PC-9 (cell line): ENCODE measurements at regions not wholly inside any gene's neighbourhood (a gene's known extent, or its start where the extent isn't known, plus 50 kb on each side); places are given as distances from the start of the nearest gene placed in this dataset.

ENCODE experiments used
- BruUV-seq: library from RNA; stranded (reverse); fragments of 400-500 nt; replicated peaks from 2 replicates; lab custom pipeline; 2021; lab: Mats Ljungman, UMichigan
- CTCF ChIA-PET: fragments of 300-600 bp; sonication (Branson Sonifier 250); formaldehyde crosslinking; loops from one replicate; lab custom pipeline; 2022; ENCODE audit warnings: antibody characterized with exemption; lab: Charles Lee
- POLR2A ChIA-PET: fragments of 300-600 bp; sonication (Branson Sonifier 250); formaldehyde crosslinking; loops from one replicate; lab custom pipeline; 2022; ENCODE audit warnings: antibody characterized with exemption; ENCODE audit not compliant: unreplicated experiment; lab: Charles Lee
- DNase-seq, 2 experiments: peaks; one replicate each; pipeline versions ENCODE4 v3.0.0 to v3.0.0-alpha.2; 2015 to 2022; ENCODE audit warnings: mixed read lengths in 1 of 2
- H2AFZ ChIP-seq: fragments of 200-600 bp; sonication (generic); 2 replicates; pipeline ENCODE4 v1.8.1; 2017; ENCODE audit warnings: antibody characterized with exemption
- H3F3A ChIP-seq: fragments of 200-600 bp; sonication (generic); 2 replicates; pipeline ENCODE4 v1.8.1; 2017; ENCODE audit warnings: antibody characterized with exemption, mild to moderate bottlenecking, low read depth; ENCODE audit not compliant: insufficient read depth
- H3K27ac ChIP-seq: fragments of 200-600 bp; sonication (generic); 2 replicates; pipeline ENCODE4 v1.6.1; 2016; ENCODE audit warnings: mixed run types
- H3K27me3 ChIP-seq: fragments of 200-600 bp; sonication (generic); 2 replicates; pipeline ENCODE4 v1.6.1; 2016; ENCODE audit warnings: low read depth, mixed run types; ENCODE audit not compliant: insufficient read depth
- H3K36me3 ChIP-seq: fragments of 200-600 bp; sonication (generic); 2 replicates; pipeline ENCODE4 v1.6.1; 2016; ENCODE audit warnings: low read depth, mixed run types
- H3K4me1 ChIP-seq: fragments of 200-600 bp; sonication (generic); replicated peaks from 2 replicates; pipeline ENCODE4 v1.6.1; 2016; ENCODE audit warnings: mixed run types; ENCODE audit not compliant: insufficient read depth
- H3K4me2 ChIP-seq: fragments of 200-600 bp; sonication (generic); 2 replicates; pipeline ENCODE4 v1.6.1; 2017; ENCODE audit warnings: mixed run types
- H3K4me3 ChIP-seq: fragments of 200-600 bp; sonication (generic); 2 replicates; pipeline ENCODE4 v1.6.1; 2016; ENCODE audit warnings: mixed run types
- H3K79me2 ChIP-seq: fragments of 200-600 bp; sonication (generic); 2 replicates; pipeline ENCODE4 v1.6.1; 2017; ENCODE audit warnings: low read depth, mixed run types
- H3K9me2 ChIP-seq: fragments of 200-600 bp; sonication (generic); 2 replicates; pipeline ENCODE4 v1.8.1; 2017; ENCODE audit warnings: mild to moderate bottlenecking; ENCODE audit not compliant: insufficient read depth
- H3K9me3 ChIP-seq: fragments of 200-600 bp; sonication (generic); 2 replicates; pipeline ENCODE4 v1.8.1; 2016; ENCODE audit warnings: low read depth; ENCODE audit not compliant: insufficient read depth
- H4K20me1 ChIP-seq: fragments of 200-600 bp; sonication (generic); 2 replicates; pipeline ENCODE4 v1.8.1; 2017; ENCODE audit not compliant: insufficient read depth
- CTCF ChIP-seq: fragments of 200-600 bp; sonication (generic); conservative IDR thresholded peaks from 2 replicates; pipeline ENCODE4 v1.6.1; 2017; ENCODE audit warnings: mixed run types, antibody characterized with exemption, mild to moderate bottlenecking, moderate library complexity
- EZH2 ChIP-seq: fragments of 200-600 bp; sonication (generic); IDR thresholded peaks from 2 replicates; pipeline ENCODE4 v1.8.0; 2017; ENCODE audit warnings: antibody characterized with exemption, low read depth
- intact Hi-C: fragments of 100-400 bp; cut with micrococcal nuclease; formaldehyde crosslinking; loops from one replicate; pipeline ENCODE4 v1.10.0; 2022; ENCODE audit not compliant: unreplicated experiment

- Histone ChIP-seq H3K27ac (no peak overlapping the region), H2AFZ (no peak overlapping the region), H3K4me1 (no peaks in the 10 kb centered on the region), H3K9me2 (no peaks in the 10 kb centered on the region), H3K27me3 (peaks cover 10% of the 10 kb centered on the region; the same call in 1 of the 2 replicates), H3F3A (no peaks in the 10 kb centered on the region), H3K9me3 (no peaks in the 10 kb centered on the region), H3K79me2 (no peaks in the 10 kb centered on the region), H3K4me2 (no peak overlapping the region), H3K36me3 (no peaks in the 10 kb centered on the region), H4K20me1 (no peaks in the 10 kb centered on the region), H3K4me3 (no peak overlapping the region)
- DNase-seq = no peak
- TF ChIP-seq CTCF (no peak), EZH2 (no peak)
- no TSS peak for BruUV-seq
- intact Hi-C loops = no loop called here
- POLR2A ChIA-PET = no interaction called here
- CTCF ChIA-PET = no interaction called here
These were observed 618.1 kb upstream of the RBFOX1 start for GRCh38 chr16:6714510-6714909.

GRCh38 chr16:6709736-6710135 lies 622.9 kb upstream of the RBFOX1 start:
- POLR2A ChIA-PET = no interaction called here
- BruUV-seq = no TSS peak
- no peak for DNase-seq

GRCh38 chr16:6708576-6709215 lies 623.9 kb upstream of the RBFOX1 start:
- Histone ChIP-seq H3K4me1 (no peaks in the 10 kb centered on the region), H3K27me3 (peaks cover 16% of the 10 kb centered on the region; the same call in 1 of the 2 replicates), H3K36me3 (no peaks in the 10 kb centered on the region), H3K79me2 (no peaks in the 10 kb centered on the region), H3K4me2 (no peak overlapping the region), H4K20me1 (no peaks in the 10 kb centered on the region), H3K9me2 (no peaks in the 10 kb centered on the region), H3K4me3 (no peak overlapping the region), H2AFZ (no peak overlapping the region), H3K9me3 (no peaks in the 10 kb centered on the region), H3K27ac (no peak overlapping the region), H3F3A (no peaks in the 10 kb centered on the region)
- POLR2A ChIA-PET = interaction anchor here (0.7 kb wide), 1 partner anchor 132 kb away, joined by 11 read pairs; no protein-coding TSS in a partner anchor
- no TSS peak for BruUV-seq
- CTCF ChIA-PET = no interaction called here
- intact Hi-C loops = no loop called here
- no peak for TF ChIP-seq CTCF
- TF ChIP-seq EZH2 = no peak
- DNase-seq = no peak

More at GRCh38 chr16:6709736-6710135, 622.9 kb upstream of the RBFOX1 start:
- Histone ChIP-seq H3K36me3 (no peaks in the 10 kb centered on the region), H3K9me2 (no peaks in the 10 kb centered on the region), H3K27ac (no peak overlapping the region), H3K4me2 (no peak overlapping the region), H3K79me2 (no peaks in the 10 kb centered on the region), H3K27me3 (peaks cover 16% of the 10 kb centered on the region; the same call in 1 of the 2 replicates), H3K4me1 (no peaks in the 10 kb centered on the region), H3K4me3 (no peak overlapping the region), H3F3A (no peaks in the 10 kb centered on the region), H3K9me3 (no peaks in the 10 kb centered on the region), H4K20me1 (no peaks in the 10 kb centered on the region), H2AFZ (no peak overlapping the region)
- intact Hi-C loops = no loop called here
- CTCF ChIA-PET = no interaction called here
- TF ChIP-seq CTCF (no peak), EZH2 (no peak)
